PFSK-1 (cell line): ENCODE measurements at regions not wholly inside any gene's neighbourhood (a gene's known extent, or its start where the extent isn't known, plus 50 kb on each side); places are given as distances from the start of the nearest gene placed in this dataset.

Experiments
- POLR2AphosphoS5 ChIP-seq: IDR thresholded peaks from 2 replicates; pipeline ENCODE4 v1.6.1; 2012; ENCODE audit warnings: low read depth, mild to moderate bottlenecking, control low read depth, low read length, moderate library complexity
- REST ChIP-seq, 2 experiments: IDR thresholded peaks; 2 replicates each; pipeline versions ENCODE4 v1.6.1 to v1.8.0; 2011 to 2012; ENCODE audit warnings: low read depth in 2 of 2, low read length in 2 of 2, control low read depth in 1 of 2, inconsistent platforms in 1 of 2, mild to moderate bottlenecking in 1 of 2, moderate library complexity in 1 of 2; ENCODE audit not compliant: insufficient read depth in 1 of 2
- TAF1 ChIP-seq: IDR thresholded peaks from 2 replicates; pipeline ENCODE4 v1.6.1; 2012; ENCODE audit warnings: low read length, control low read depth, borderline replicate concordance; ENCODE audit not compliant: insufficient read depth

GRCh38 chr1:96510391-96510790 is 211.2 kb upstream of the PTBP2 start:
- TF ChIP-seq REST (IDR thresholded peaks at IDR 0.05; ENCODE audit: insufficient read depth in 1 of 2, low read depth in 2 of 2, low read length in 2 of 2) (no peak), POLR2AphosphoS5 (no peak), TAF1 (no peak)
